GM23338 (cell line): ENCODE measurements at regions not wholly inside any gene's neighbourhood (a gene's known extent, or its start where the extent isn't known, plus 50 kb on each side); places are given as distances from the start of the nearest gene placed in this dataset.

Experiments used
- ATAC-seq: fragments of 200-7000 bp; cut with Tn5 transposase; 3 replicates; pipeline ENCODE4 v1.9.1; 2020
- DNase-seq: peaks from one replicate; pipeline ENCODE4 v3.0.0-alpha.2; 2015; ENCODE audit warnings: low spot score
- H2AFZ ChIP-seq: fragments of 200-600 bp; sonication (generic); 2 replicates; pipeline ENCODE4 v1.8.0; 2016; ENCODE audit warnings: antibody characterized with exemption, mild to moderate bottlenecking, moderate library complexity
- H3F3A ChIP-seq: fragments of 200-600 bp; sonication (generic); replicated peaks from 2 replicates; pipeline ENCODE4 v1.8.0; 2017; ENCODE audit warnings: antibody characterized with exemption, mixed run types, low read depth
- H3K27ac ChIP-seq: fragments of 200-600 bp; sonication (generic); 2 replicates; pipeline ENCODE4 v1.6.1; 2016; ENCODE audit warnings: low read depth
- H3K27me3 ChIP-seq: fragments of 200-600 bp; sonication (generic); 2 replicates; pipeline ENCODE4 v1.8.0; 2016; ENCODE audit warnings: mild to moderate bottlenecking, mixed run types, moderate library complexity; ENCODE audit not compliant: insufficient read depth
- H3K36me3 ChIP-seq: fragments of 200-600 bp; sonication (generic); 2 replicates; pipeline ENCODE4 v1.8.0; 2016; ENCODE audit warnings: mild to moderate bottlenecking; ENCODE audit not compliant: insufficient read depth
- H3K4me1 ChIP-seq: fragments of 200-600 bp; sonication (generic); 2 replicates; pipeline ENCODE4 v1.8.0; 2016; ENCODE audit warnings: mild to moderate bottlenecking, moderate library complexity; ENCODE audit not compliant: insufficient read depth
- H3K4me2 ChIP-seq: fragments of 200-600 bp; sonication (generic); 2 replicates; pipeline ENCODE4 v1.7.1; 2017; ENCODE audit warnings: mixed run types
- H3K4me3 ChIP-seq: fragments of 200-600 bp; sonication (generic); 2 replicates; pipeline ENCODE4 v1.6.1; 2016; ENCODE audit warnings: mixed run types
- H3K79me2 ChIP-seq: fragments of 200-600 bp; sonication (generic); replicated peaks from 2 replicates; pipeline ENCODE4 v1.8.0; 2017; ENCODE audit warnings: mild to moderate bottlenecking; ENCODE audit not compliant: insufficient read depth
- H3K9me2 ChIP-seq: fragments of 200-600 bp; sonication (generic); 2 replicates; pipeline ENCODE4 v1.8.0; 2017; ENCODE audit not compliant: insufficient read depth
- H4K20me1 ChIP-seq: fragments of 200-600 bp; sonication (generic); replicated peaks from 2 replicates; pipeline ENCODE4 v1.8.0; 2017; ENCODE audit warnings: mild to moderate bottlenecking; ENCODE audit not compliant: insufficient read depth
- H3K27ac Mint-ChIP-seq: 2 replicates; pipeline ENCODE4 v1.8.0; 2020; ENCODE audit warnings: inconsistent platforms, mild to moderate bottlenecking, moderate library complexity, mixed read lengths
- H3K27me3 Mint-ChIP-seq: 3 replicates; pipeline ENCODE4 v1.8.0; 2022; ENCODE audit warnings: low read depth, mild to moderate bottlenecking, moderate library complexity, mixed read lengths, inconsistent platforms; ENCODE audit not compliant: insufficient read depth, poor library complexity
- H3K36me3 Mint-ChIP-seq: 3 replicates; pipeline ENCODE4 v1.8.0; 2021; ENCODE audit warnings: low read depth, mild to moderate bottlenecking, inconsistent platforms, moderate library complexity, mixed read lengths
- H3K4me1 Mint-ChIP-seq: 3 replicates; pipeline ENCODE4 v1.8.0; 2020; ENCODE audit warnings: mild to moderate bottlenecking, inconsistent platforms, mixed read lengths
- H3K4me3 Mint-ChIP-seq: 3 replicates; pipeline ENCODE4 v1.8.0; 2021; ENCODE audit warnings: moderate library complexity, mild to moderate bottlenecking, inconsistent platforms, mixed read lengths
- H3K9me3 Mint-ChIP-seq: 3 replicates; pipeline ENCODE4 v1.8.0; 2020; ENCODE audit warnings: moderate library complexity, mild to moderate bottlenecking, inconsistent platforms, mixed read lengths
- CREB1 ChIP-seq: fragments of 250-450 bp; sonication (Bioruptor Pico); IDR thresholded peaks from 2 replicates; pipeline ENCODE4 v1.5.0; 2020; ENCODE audit warnings: low read depth, mild to moderate bottlenecking, moderate library complexity
- ETS1 ChIP-seq: IDR thresholded peaks from 2 replicates; pipeline ENCODE4 v1.6.1; 2016; ENCODE audit warnings: antibody characterized with exemption
- EZH2 ChIP-seq: fragments of 200-600 bp; sonication (generic); IDR thresholded peaks from one replicate; pipeline ENCODE4 v1.8.0; 2017; ENCODE audit warnings: antibody characterized with exemption, mild to moderate bottlenecking, low read depth; ENCODE audit not compliant: unreplicated experiment
- JUNB ChIP-seq: IDR thresholded peaks from one replicate; pipeline ENCODE4 v1.6.1; 2016; ENCODE audit warnings: antibody characterized with exemption; ENCODE audit not compliant: unreplicated experiment
- NANOG ChIP-seq: IDR thresholded peaks from 2 replicates; pipeline ENCODE4 v1.6.1; 2016; ENCODE audit warnings: antibody characterized with exemption, borderline replicate concordance
- REST ChIP-seq: IDR thresholded peaks from one replicate; pipeline ENCODE4 v1.6.1; 2018; ENCODE audit warnings: antibody characterized with exemption; ENCODE audit not compliant: unreplicated experiment
- STAT1 ChIP-seq: IDR thresholded peaks from one replicate; pipeline ENCODE4 v1.6.1; 2016; ENCODE audit warnings: antibody characterized with exemption; ENCODE audit not compliant: unreplicated experiment
- ZNF114 ChIP-seq: fragments of 250-450 bp; sonication (Bioruptor Pico); IDR thresholded peaks from 2 replicates; pipeline ENCODE4 v1.5.0; 2020; ENCODE audit warnings: mild to moderate bottlenecking, moderate library complexity
- ZNF331 ChIP-seq: fragments of 250-450 bp; sonication (Bioruptor Pico); IDR thresholded peaks from 2 replicates; pipeline ENCODE4 v1.5.0; 2020; ENCODE audit warnings: low read depth, mild to moderate bottlenecking, moderate library complexity
- TF ChIP-seq, protein P1 (sequence below), 2 experiments: fragments of 200-600 bp in 1 of 2; sonication (generic) in 1 of 2; conservative IDR thresholded peaks; 2 replicates each; pipeline versions ENCODE4 v1.5.1 to v1.6.1; 2016 to 2017; ENCODE audit warnings: antibody characterized with exemption in 2 of 2, low read depth in 2 of 2, mild to moderate bottlenecking in 2 of 2, moderate library complexity in 1 of 2
- TF ChIP-seq, protein P2 (sequence below): fragments of 250-450 bp; sonication (Bioruptor Pico); IDR thresholded peaks from 2 replicates; pipeline ENCODE4 v1.5.0; 2020; ENCODE audit warnings: mild to moderate bottlenecking, moderate library complexity

DNA sequence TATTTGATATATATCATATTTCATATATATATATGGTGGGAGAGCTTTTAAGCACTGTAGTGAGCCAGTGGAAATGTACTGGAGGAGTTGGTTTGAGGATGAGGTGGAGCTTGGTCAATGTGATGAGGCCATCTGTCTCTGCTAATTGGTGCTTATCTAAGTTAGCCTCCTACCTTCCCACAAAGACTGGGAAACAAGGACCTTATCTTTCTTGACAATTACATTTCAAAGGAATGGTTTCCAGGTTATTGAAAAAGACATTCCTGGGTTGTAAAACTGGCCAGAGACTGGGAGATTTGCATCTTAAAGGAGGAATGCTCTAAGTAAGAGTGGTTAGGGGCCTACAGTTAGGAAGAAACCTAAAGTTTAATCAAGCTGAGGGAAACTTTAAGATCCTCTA is 212.8 kb upstream of the SYT1 start (continued):
- TF ChIP-seq EZH2 (no peak), ETS1 (no peak), STAT1 (no peak), REST (no peak)
- TF ChIP-seq, protein P1, sequence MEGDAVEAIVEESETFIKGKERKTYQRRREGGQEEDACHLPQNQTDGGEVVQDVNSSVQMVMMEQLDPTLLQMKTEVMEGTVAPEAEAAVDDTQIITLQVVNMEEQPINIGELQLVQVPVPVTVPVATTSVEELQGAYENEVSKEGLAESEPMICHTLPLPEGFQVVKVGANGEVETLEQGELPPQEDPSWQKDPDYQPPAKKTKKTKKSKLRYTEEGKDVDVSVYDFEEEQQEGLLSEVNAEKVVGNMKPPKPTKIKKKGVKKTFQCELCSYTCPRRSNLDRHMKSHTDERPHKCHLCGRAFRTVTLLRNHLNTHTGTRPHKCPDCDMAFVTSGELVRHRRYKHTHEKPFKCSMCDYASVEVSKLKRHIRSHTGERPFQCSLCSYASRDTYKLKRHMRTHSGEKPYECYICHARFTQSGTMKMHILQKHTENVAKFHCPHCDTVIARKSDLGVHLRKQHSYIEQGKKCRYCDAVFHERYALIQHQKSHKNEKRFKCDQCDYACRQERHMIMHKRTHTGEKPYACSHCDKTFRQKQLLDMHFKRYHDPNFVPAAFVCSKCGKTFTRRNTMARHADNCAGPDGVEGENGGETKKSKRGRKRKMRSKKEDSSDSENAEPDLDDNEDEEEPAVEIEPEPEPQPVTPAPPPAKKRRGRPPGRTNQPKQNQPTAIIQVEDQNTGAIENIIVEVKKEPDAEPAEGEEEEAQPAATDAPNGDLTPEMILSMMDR (conservative IDR thresholded peaks at IDR 0.05; ENCODE audit: low read depth in 2 of 2) = no peak

- H3K4me1 ChIP-seq = 0 out of 2 replicates have a peak, but pooled peaks cover 4% of the 10 kb centered on the region
- no peaks in the 10 kb centered on the region for H3K36me3 ChIP-seq
- no peak overlapping the region for H3K4me2 ChIP-seq
- Mint-ChIP-seq H3K9me3 (no peaks in the 10 kb centered on the region), H3K4me1 (peaks cover 4% of the 10 kb centered on the region; the same call in 2 of the 3 replicates), H3K27ac (no peak overlapping the region), H3K27me3 (peaks cover 3% of the 10 kb centered on the region), H3K36me3 (no peaks in the 10 kb centered on the region), H3K4me3 (no peak overlapping the region)
- peaks cover 2% of the 10 kb centered on the region; the same call in 1 of the 2 replicates for H3K27me3 ChIP-seq
- H2AFZ ChIP-seq = no peak overlapping the region
- no peaks in the 10 kb centered on the region for H3F3A ChIP-seq
- DNase-seq (no peak), ATAC-seq (no peak)
- H3K4me3 ChIP-seq = no peak overlapping the region
- no peaks in the 10 kb centered on the region for H3K79me2 ChIP-seq
- H3K27ac ChIP-seq = no peak overlapping the region
- no peaks in the 10 kb centered on the region for H4K20me1 ChIP-seq
- H3K9me2 ChIP-seq = no peaks in the 10 kb centered on the region
- TF ChIP-seq ETS1 = no peak
- no peak for TF ChIP-seq ZNF114
- TF ChIP-seq JUNB = no peak
- TF ChIP-seq STAT1 = no peak
- TF ChIP-seq, protein P2, sequence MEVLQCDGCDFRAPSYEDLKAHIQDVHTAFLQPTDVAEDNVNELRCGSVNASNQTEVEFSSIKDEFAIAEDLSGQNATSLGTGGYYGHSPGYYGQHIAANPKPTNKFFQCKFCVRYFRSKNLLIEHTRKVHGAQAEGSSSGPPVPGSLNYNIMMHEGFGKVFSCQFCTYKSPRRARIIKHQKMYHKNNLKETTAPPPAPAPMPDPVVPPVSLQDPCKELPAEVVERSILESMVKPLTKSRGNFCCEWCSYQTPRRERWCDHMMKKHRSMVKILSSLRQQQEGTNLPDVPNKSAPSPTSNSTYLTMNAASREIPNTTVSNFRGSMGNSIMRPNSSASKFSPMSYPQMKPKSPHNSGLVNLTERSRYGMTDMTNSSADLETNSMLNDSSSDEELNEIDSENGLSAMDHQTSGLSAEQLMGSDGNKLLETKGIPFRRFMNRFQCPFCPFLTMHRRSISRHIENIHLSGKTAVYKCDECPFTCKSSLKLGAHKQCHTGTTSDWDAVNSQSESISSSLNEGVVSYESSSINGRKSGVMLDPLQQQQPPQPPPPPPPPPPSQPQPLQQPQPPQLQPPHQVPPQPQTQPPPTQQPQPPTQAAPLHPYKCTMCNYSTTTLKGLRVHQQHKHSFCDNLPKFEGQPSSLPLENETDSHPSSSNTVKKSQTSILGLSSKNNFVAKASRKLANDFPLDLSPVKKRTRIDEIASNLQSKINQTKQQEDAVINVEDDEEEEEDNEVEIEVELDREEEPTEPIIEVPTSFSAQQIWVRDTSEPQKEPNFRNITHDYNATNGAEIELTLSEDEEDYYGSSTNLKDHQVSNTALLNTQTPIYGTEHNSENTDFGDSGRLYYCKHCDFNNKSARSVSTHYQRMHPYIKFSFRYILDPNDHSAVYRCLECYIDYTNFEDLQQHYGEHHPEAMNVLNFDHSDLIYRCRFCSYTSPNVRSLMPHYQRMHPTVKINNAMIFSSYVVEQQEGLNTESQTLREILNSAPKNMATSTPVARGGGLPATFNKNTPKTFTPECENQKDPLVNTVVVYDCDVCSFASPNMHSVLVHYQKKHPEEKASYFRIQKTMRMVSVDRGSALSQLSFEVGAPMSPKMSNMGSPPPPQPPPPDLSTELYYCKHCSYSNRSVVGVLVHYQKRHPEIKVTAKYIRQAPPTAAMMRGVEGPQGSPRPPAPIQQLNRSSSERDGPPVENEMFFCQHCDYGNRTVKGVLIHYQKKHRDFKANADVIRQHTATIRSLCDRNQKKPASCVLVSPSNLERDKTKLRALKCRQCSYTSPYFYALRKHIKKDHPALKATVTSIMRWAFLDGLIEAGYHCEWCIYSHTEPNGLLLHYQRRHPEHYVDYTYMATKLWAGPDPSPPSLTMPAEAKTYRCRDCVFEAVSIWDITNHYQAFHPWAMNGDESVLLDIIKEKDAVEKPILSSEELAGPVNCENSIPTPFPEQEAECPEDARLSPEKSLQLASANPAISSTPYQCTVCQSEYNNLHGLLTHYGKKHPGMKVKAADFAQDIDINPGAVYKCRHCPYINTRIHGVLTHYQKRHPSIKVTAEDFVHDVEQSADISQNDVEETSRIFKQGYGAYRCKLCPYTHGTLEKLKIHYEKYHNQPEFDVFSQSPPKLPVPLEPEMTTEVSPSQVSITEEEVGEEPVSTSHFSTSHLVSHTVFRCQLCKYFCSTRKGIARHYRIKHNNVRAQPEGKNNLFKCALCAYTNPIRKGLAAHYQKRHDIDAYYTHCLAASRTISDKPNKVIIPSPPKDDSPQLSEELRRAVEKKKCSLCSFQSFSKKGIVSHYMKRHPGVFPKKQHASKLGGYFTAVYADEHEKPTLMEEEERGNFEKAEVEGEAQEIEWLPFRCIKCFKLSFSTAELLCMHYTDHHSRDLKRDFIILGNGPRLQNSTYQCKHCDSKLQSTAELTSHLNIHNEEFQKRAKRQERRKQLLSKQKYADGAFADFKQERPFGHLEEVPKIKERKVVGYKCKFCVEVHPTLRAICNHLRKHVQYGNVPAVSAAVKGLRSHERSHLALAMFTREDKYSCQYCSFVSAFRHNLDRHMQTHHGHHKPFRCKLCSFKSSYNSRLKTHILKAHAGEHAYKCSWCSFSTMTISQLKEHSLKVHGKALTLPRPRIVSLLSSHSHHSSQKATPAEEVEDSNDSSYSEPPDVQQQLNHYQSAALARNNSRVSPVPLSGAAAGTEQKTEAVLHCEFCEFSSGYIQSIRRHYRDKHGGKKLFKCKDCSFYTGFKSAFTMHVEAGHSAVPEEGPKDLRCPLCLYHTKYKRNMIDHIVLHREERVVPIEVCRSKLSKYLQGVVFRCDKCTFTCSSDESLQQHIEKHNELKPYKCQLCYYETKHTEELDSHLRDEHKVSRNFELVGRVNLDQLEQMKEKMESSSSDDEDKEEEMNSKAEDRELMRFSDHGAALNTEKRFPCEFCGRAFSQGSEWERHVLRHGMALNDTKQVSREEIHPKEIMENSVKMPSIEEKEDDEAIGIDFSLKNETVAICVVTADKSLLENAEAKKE (CRISPR knock-in tag) = no peak
- TF ChIP-seq CREB1 (CRISPR knock-in tag) = no peak
- no peak for TF ChIP-seq NANOG
- TF ChIP-seq ZNF331 (CRISPR knock-in tag) = no peak
Observed at GRCh38 chr12:78666584-78666983, 198.0 kb upstream of the SYT1 start.
